SHP77 (cell line): ENCODE measurements at regions not wholly inside any gene's neighbourhood (a gene's known extent, or its start where the extent isn't known, plus 50 kb on each side); places are given as distances from the start of the nearest gene placed in this dataset.

Experiments
- DNase-seq, 2 experiments: peaks; one replicate each; lab custom pipeline; 2025; lab: John Stamatoyannopoulos, UW

GRCh38 chr16:85256190-85256739, 144.0 kb upstream of the CIBAR2 start:
- DNase-seq, result no peak

GRCh38 chr16:85257483-85257882, 145.2 kb upstream of the CIBAR2 start:
- DNase-seq, result no peak

DNA sequence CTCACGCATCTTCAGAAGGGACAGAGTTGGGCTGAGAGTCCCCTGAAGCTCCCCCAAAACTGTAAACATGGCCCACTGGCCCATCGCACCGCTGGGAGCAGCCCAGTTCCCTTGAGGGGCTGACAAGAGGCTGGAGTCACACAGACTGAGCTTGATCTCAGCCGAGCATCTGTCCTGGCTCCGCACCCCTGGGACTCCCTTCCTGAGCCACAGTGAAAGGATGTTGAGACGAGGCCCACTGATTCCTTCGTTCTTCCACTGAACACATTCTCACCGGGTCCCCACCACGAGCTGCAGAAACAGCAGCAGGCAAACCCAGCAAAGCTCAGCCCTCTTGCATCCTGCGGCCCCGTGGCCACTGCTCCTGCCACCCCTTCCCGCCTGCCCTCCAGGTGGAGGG, 145.9 kb upstream of the CIBAR2 start:
- no peak for DNase-seq

DNA sequence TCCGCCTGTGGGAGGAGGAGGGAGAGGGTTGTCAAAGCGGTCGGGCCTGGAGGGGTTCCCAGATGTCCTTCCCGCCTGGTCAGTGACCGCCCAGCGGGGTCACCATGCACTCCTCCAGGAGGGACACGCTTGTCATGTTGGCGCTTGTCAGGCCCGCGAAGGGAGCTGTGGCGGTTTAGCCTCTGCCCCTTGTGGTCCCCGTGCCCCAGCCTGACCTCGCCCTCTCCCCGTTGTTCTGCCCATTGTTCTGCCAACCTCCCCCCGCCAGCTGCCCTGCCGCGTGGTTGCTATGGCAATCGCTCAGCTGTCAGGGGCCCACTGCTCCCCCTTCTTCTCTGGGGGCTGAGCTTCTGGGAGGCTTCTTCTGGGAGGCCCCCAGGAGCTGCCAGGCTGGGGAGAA, 146.4 kb upstream of the CIBAR2 start:
- no peak for DNase-seq

DNA sequence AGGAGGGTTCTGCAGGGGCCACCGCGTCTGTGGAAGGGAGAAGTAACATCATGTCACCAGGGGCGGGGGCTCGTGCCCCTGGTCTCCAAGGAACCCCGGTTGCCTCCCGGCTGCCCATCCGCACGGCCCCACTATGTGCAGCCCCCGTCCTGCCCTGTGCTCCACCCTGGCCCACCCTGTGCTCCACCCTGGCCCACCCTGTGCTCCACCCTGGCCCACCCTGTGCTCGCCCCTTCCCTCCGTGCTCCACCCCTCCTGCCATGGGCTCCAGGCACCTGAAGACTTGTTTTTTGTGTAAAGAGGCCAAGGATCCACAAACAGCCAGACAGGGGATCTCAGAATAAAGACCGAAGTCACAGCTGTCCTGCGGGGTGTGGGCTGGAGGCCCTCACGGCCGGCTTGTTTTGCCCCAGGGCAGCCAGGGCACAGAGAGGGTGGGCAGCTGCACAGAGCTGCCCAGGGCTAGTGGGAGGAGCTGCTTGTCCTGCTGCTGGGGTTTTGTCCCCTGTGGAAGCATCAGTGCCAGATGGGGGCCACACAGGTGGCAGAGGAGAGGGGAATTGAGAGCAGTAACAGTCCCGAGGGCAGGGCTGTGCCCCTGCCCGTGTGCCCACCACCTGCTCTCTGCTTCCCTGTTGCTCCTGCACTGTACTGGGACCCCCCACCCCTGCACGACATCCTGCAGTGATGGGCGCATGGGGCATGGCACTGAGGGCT, 147.0 kb upstream of the CIBAR2 start:
- DNase-seq, result no peak

DNA sequence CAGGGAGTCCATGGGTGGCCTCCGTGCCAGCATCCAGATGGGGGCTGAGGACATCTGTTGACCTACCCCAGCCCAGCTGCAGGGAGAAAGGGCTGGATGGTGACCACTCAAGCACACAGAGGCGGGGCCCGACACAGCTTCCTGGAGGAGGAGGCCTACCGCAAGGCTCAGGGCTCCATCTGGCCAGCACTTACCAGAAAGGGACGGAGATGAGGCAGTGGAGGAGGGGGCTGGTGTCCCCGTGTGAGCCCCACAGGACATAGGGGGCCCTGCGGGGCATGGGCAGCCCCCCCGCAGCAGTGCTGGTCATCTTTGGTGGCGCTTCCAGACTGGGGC, 147.5 kb upstream of the CIBAR2 start:
- DNase-seq, result no peak

- no peak for DNase-seq
Measured at GRCh38 chr16:85261204-85261603, 148.9 kb upstream of the CIBAR2 start.

DNA sequence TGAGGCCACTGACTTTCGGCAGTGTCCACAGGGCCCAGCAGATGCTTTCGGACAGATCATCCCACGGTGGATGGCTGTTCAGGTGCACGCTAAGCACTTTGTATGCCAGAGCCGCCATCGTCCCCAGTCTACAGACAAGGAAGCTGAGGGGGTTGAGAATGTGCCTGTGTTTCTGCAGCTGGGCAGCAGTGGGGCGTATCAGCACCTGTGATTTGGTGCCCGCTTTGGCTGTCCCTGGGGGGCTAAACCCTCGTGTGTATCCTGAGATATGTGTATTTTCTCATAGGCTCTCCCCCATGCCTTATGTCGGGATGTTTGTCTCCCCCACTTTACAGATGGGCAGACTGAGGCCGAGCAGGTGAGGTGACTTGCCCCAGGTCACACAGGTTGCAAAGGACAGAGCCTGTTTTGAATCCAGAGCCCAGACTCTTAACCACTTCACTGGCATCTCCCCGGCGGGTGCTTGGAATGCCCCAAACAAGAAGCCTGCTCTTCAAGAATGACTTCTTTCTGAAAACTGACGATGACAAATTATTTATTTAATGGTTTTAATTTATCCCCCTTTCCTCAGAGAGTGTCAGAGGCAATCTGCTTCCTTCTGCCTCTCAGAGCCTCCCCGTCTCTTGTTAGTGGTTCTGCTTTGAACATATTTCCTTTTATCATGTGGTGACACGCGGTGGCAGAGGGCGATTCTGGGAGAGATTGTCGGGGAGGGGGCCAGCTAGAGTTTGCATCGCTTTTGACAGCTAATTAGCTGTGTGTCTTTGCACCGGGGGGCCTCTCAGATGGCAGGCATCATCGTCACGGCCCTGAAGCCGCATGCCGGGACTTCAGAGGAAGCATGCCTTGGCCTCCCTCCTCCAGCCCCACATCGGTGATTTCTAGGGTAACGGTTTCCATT, 149.6 kb upstream of the CIBAR2 start:
- no peak for DNase-seq

GRCh38 chr16:85262558-85263238, 150.4 kb upstream of the CIBAR2 start:
- no peak for DNase-seq

- DNase-seq, result no peak
Measured at GRCh38 chr16:85263239-85263585, 150.9 kb upstream of the CIBAR2 start.

- DNase-seq, result no peak
Measured at GRCh38 chr16:85264752-85265151, 152.5 kb upstream of the CIBAR2 start.

- no peak for DNase-seq
Measured at GRCh38 chr16:85265161-85265784, 153.0 kb upstream of the CIBAR2 start.

GRCh38 chr16:85265810-85266209, 153.5 kb upstream of the CIBAR2 start:
- DNase-seq, result no peak

GRCh38 chr16:85266857-85267256, 154.6 kb upstream of the CIBAR2 start:
- no peak for DNase-seq

GRCh38 chr16:85267414-85267945, 155.2 kb upstream of the CIBAR2 start:
- no peak for DNase-seq

GRCh38 chr16:85269165-85269564, 156.9 kb upstream of the CIBAR2 start:
- no peak for DNase-seq

- no peak for DNase-seq
Measured at GRCh38 chr16:85270374-85270773, 158.1 kb upstream of the CIBAR2 start.

DNA sequence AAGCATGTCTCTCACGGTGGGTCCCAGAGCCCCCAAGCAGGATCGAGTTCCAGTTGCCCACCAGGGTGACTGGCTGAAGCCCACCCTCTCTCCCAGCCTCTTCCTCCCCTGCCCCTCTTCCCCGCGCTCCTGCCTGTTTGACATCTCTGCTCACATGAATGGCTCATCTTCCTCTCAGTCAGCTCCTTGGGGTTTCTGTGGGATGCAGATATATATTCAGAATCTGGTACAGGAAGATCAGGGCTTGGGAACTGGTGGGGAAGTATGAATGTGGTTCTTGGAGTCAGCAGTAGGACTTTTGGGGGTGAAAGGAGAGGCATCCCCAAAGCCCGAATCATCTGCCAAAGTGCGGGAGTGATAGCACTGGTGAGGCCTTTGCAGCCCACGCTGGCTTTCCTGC, 158.9 kb upstream of the CIBAR2 start:
- no peak for DNase-seq

DNA sequence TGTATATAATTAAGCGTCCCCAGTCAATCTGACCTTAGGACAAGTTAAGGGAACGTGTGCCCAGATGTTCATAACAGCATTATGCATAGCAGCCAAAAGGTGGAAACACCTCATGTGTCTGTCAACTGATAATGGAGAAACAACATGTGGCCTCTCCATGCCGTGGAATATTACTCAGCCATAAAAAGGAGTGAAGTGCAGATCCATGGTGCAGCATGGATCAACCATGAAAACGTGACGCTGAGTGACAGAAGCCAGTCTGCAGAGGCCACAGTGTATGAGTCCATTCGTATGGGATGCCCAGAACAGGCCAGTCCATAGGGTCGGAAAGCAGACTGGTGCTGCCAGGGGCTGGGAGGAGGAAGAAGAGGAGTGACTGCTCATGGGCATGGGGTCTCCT, 161.0 kb upstream of the CIBAR2 start:
- DNase-seq, result no peak

DNA sequence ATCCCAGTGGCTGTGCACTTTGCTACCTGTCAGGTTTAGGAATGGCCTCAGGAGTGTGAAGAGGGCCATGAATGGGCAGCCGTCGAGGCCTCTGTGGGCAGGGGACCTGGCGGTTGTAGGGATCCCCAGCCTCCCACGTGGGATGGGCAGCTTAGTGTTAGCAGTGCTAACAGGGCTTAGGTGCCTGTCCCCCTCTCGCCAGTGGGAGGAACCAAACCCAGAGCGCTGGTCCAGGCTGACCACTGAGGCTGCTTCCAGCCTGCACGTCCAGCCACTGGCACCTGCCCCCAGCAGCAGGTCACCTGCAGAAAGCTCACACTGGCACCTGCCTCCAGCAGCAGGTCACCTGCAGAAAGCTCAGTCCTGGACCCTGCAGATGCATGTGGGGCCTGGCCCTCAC, 162.2 kb upstream of the CIBAR2 start:
- DNase-seq, result no peak

- no peak for DNase-seq
Measured at GRCh38 chr16:85274924-85275323, 162.7 kb upstream of the CIBAR2 start.
